Vagina (tissue), 2 donors: ENCODE measurements at regions not wholly inside any gene's neighbourhood (a gene's known extent, or its start where the extent isn't known, plus 50 kb on each side); places are given as distances from the start of the nearest gene placed in this dataset.

Experiments used
- POLR2AphosphoS5 ChIP-seq, 2 donors: sonication (generic); formaldehyde crosslinking; IDR thresholded peaks; one replicate each; pipeline ENCODE4 v1.9.0; 2017; ENCODE audit warnings: antibody characterized with exemption in 2 of 2, mild to moderate bottlenecking in 2 of 2, low read depth in 1 of 2; ENCODE audit not compliant: insufficient read depth in 1 of 2
- TF ChIP-seq, protein P1 (sequence below), 3 experiments: fragments of 450-650 bp in 2 of 3; fragments of 200-600 bp in 1 of 3; sonication (generic) in 1 of 3; IDR thresholded peaks; one replicate each; pipeline ENCODE4 v1.5.1; 2017 to 2019; ENCODE audit warnings: antibody characterized with exemption in 3 of 3, mild to moderate bottlenecking in 2 of 3, moderate library complexity in 2 of 3

DNA sequence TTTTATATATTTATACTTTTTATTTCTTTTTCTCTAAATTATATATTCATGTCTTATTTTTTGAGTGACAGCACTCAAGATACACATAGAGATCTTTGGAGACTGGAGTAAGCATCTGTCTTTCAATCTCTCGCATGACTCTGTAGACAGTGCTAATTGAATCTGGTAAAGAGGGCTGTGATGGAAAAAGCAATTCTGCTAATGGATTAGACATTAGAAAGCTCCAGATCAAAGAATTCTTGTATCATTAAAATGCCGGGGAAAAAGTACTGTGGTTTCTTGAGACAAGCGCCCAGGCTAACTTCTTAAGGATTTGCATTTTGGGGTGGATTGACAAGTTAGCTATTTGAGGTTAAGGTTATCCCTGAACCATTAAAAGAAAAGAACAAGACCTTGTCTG is 383.1 kb upstream of the TNP1 start:
- TF ChIP-seq, protein P1, sequence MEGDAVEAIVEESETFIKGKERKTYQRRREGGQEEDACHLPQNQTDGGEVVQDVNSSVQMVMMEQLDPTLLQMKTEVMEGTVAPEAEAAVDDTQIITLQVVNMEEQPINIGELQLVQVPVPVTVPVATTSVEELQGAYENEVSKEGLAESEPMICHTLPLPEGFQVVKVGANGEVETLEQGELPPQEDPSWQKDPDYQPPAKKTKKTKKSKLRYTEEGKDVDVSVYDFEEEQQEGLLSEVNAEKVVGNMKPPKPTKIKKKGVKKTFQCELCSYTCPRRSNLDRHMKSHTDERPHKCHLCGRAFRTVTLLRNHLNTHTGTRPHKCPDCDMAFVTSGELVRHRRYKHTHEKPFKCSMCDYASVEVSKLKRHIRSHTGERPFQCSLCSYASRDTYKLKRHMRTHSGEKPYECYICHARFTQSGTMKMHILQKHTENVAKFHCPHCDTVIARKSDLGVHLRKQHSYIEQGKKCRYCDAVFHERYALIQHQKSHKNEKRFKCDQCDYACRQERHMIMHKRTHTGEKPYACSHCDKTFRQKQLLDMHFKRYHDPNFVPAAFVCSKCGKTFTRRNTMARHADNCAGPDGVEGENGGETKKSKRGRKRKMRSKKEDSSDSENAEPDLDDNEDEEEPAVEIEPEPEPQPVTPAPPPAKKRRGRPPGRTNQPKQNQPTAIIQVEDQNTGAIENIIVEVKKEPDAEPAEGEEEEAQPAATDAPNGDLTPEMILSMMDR (IDR thresholded peaks at IDR 0.05), result no peak
- TF ChIP-seq POLR2AphosphoS5 (IDR thresholded peaks at IDR 0.05; ENCODE audit: insufficient read depth in 1 of 2, low read depth in 1 of 2), result no peak
